ENCODE measurements at regions not wholly inside any gene's neighbourhood (a gene's known extent, or its start where the extent isn't known, plus 50 kb on each side); places are given as distances from the start of the nearest gene placed in this dataset.

- TF ChIP-seq RAD21 (IDR thresholded peaks at IDR 0.05; ENCODE audit: low read depth) (no peak), REST (IDR thresholded peaks at IDR 0.05; ENCODE audit: low read depth) (no peak), MAX (IDR thresholded peaks at IDR 0.05) (no peak), TCF12 (IDR thresholded peaks at IDR 0.05; ENCODE audit: low read depth) (no peak), USF1 (IDR thresholded peaks at IDR 0.05) (no peak), ZBTB7A (IDR thresholded peaks at IDR 0.05; ENCODE audit: low read depth) (no peak), CREB1 (IDR thresholded peaks at IDR 0.05; ENCODE audit: low read depth) (no peak), CEBPB (IDR thresholded peaks at IDR 0.05) (no peak), EGR1 (IDR thresholded peaks at IDR 0.05) (no peak), FOXM1 (IDR thresholded peaks at IDR 0.05; ENCODE audit: borderline replicate concordance, low read depth) (no peak), NFIC (IDR thresholded peaks at IDR 0.05) (no peak), TEAD4 (IDR thresholded peaks at IDR 0.05) (no peak), TAF1 (IDR thresholded peaks at IDR 0.05; ENCODE audit: low read depth) (no peak), YY1 (IDR thresholded peaks at IDR 0.05; ENCODE audit: low read depth) (no peak), EP300 (IDR thresholded peaks at IDR 0.05; ENCODE audit: borderline replicate concordance) (no peak)
Observed at GRCh38 chr6:79385333-79385732, 150.9 kb upstream of the HMGN3 start.

- no peak for TF ChIP-seq CEBPB (IDR thresholded peaks at IDR 0.05)
- peak; percentile 58 for TF ChIP-seq TEAD4 (IDR thresholded peaks at IDR 0.05)
Observed at GRCh38 chr6:79384845-79385244, 150.4 kb upstream of the HMGN3 start.

- no peak for TF ChIP-seq CREB1 (IDR thresholded peaks at IDR 0.05; ENCODE audit: low read depth)
- TF ChIP-seq EGR1 (IDR thresholded peaks at IDR 0.05): no peak
- TF ChIP-seq NFIC (IDR thresholded peaks at IDR 0.05): no peak
- TF ChIP-seq EP300 (IDR thresholded peaks at IDR 0.05; ENCODE audit: borderline replicate concordance): no peak
- TF ChIP-seq ZBTB7A (IDR thresholded peaks at IDR 0.05; ENCODE audit: low read depth): no peak
- no peak for TF ChIP-seq FOXM1 (IDR thresholded peaks at IDR 0.05; ENCODE audit: borderline replicate concordance, low read depth)
- TF ChIP-seq YY1 (IDR thresholded peaks at IDR 0.05; ENCODE audit: low read depth): no peak
- TF ChIP-seq REST (IDR thresholded peaks at IDR 0.05; ENCODE audit: low read depth): no peak
- TF ChIP-seq TEAD4 (IDR thresholded peaks at IDR 0.05): no peak
- no peak for TF ChIP-seq TAF1 (IDR thresholded peaks at IDR 0.05; ENCODE audit: low read depth)
- TF ChIP-seq RAD21 (IDR thresholded peaks at IDR 0.05; ENCODE audit: low read depth): no peak
- no peak for TF ChIP-seq TCF12 (IDR thresholded peaks at IDR 0.05; ENCODE audit: low read depth)
- no peak for TF ChIP-seq USF1 (IDR thresholded peaks at IDR 0.05)
- TF ChIP-seq MAX (IDR thresholded peaks at IDR 0.05): no peak
- TF ChIP-seq CEBPB (IDR thresholded peaks at IDR 0.05): no peak
Observed at GRCh38 chr6:79378957-79379356, 144.5 kb upstream of the HMGN3 start.

- no peak for TF ChIP-seq RAD21 (IDR thresholded peaks at IDR 0.05; ENCODE audit: low read depth)
- no peak for TF ChIP-seq YY1 (IDR thresholded peaks at IDR 0.05; ENCODE audit: low read depth)
- no peak for TF ChIP-seq USF1 (IDR thresholded peaks at IDR 0.05)
Observed at GRCh38 chr6:79377888-79378348, 143.4 kb upstream of the HMGN3 start.

- no peak for TF ChIP-seq CREB1 (IDR thresholded peaks at IDR 0.05; ENCODE audit: low read depth)
- TF ChIP-seq USF1 (IDR thresholded peaks at IDR 0.05): no peak
- TF ChIP-seq YY1 (IDR thresholded peaks at IDR 0.05; ENCODE audit: low read depth): no peak
- no peak for TF ChIP-seq ZBTB7A (IDR thresholded peaks at IDR 0.05; ENCODE audit: low read depth)
- no peak for TF ChIP-seq NFIC (IDR thresholded peaks at IDR 0.05)
- no peak for TF ChIP-seq EGR1 (IDR thresholded peaks at IDR 0.05)
- no peak for TF ChIP-seq EP300 (IDR thresholded peaks at IDR 0.05; ENCODE audit: borderline replicate concordance)
- TF ChIP-seq MAX (IDR thresholded peaks at IDR 0.05): no peak
- TF ChIP-seq FOXM1 (IDR thresholded peaks at IDR 0.05; ENCODE audit: borderline replicate concordance, low read depth): no peak
- TF ChIP-seq RAD21 (IDR thresholded peaks at IDR 0.05; ENCODE audit: low read depth): no peak
- TF ChIP-seq TAF1 (IDR thresholded peaks at IDR 0.05; ENCODE audit: low read depth): no peak
- no peak for TF ChIP-seq TCF12 (IDR thresholded peaks at IDR 0.05; ENCODE audit: low read depth)
- no peak for TF ChIP-seq TEAD4 (IDR thresholded peaks at IDR 0.05)
- TF ChIP-seq CEBPB (IDR thresholded peaks at IDR 0.05): no peak
- TF ChIP-seq REST (IDR thresholded peaks at IDR 0.05; ENCODE audit: low read depth): no peak
Observed at GRCh38 chr6:79377047-79377446, 142.6 kb upstream of the HMGN3 start.
